ENCODE measurements at regions not wholly inside any gene's neighbourhood (a gene's known extent, or its start where the extent isn't known, plus 50 kb on each side); places are given as distances from the start of the nearest gene placed in this dataset.
"Not testable (repeated sequence)": the region's sequence is repeated elsewhere in the genome, so short reads cannot be mapped to it uniquely, and the experiment has no call there.

DNA sequence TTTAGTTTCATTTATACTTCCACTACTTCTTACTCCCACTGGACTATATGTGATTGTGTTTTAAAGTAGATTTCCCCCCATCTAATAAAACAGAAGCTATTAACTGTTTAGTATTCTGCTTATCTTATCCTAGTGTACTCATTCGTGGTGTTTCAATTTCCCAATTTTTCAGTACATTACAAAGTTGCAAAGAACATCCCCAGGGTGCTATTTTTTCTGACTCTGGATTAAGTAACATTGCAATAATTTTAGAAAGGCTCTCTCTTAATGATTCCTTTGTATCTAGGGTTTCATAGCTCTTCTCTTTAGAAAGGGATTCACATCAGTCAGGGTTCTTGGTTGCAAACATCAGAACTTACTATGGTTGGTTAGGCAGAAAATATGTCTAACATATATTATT, 317.9 kb upstream of the DIPK2B start:
- no peak for DNase-seq

DNA sequence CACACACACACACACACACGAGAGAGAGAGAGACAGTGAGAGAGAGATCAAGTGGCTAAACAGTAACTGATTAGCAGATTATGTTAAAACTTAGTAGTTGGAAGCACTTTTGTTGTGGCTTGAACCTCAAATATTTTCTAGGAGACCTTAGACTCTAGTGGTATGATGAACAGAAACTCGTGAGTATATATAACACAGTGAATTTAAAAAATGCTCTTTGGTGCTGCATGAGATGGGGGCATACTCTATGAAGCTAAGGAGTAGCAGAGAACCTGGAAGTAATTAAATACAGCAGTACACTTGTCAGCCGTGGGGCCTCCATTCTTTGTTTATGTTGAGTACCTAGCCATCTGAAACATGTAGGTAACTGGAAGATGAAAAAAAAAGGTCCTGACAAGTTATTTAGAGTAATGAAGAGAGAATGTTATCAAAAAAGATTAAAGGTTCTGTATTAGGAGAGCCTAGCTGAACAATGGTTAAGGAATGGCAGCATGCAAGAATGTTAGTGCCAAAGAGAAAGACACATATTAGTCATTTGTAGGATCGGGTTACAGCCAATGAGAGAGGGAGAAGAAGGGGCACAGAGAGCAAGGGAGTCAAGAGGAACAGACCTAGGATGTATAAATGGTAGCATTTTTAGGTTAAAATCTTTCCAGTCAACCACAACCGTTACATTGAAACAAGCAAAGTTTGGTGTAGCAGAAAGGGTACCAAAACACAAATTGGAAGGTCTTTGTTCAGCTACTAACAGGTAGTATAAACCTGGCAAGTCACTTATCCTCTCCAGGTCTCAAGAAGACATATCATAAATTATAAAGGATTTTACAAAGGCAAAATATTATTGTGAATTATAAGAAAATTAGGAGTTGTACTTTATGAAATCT, 316.7 kb upstream of the DIPK2B start:
- DNase-seq = peak; percentile 23

DNA sequence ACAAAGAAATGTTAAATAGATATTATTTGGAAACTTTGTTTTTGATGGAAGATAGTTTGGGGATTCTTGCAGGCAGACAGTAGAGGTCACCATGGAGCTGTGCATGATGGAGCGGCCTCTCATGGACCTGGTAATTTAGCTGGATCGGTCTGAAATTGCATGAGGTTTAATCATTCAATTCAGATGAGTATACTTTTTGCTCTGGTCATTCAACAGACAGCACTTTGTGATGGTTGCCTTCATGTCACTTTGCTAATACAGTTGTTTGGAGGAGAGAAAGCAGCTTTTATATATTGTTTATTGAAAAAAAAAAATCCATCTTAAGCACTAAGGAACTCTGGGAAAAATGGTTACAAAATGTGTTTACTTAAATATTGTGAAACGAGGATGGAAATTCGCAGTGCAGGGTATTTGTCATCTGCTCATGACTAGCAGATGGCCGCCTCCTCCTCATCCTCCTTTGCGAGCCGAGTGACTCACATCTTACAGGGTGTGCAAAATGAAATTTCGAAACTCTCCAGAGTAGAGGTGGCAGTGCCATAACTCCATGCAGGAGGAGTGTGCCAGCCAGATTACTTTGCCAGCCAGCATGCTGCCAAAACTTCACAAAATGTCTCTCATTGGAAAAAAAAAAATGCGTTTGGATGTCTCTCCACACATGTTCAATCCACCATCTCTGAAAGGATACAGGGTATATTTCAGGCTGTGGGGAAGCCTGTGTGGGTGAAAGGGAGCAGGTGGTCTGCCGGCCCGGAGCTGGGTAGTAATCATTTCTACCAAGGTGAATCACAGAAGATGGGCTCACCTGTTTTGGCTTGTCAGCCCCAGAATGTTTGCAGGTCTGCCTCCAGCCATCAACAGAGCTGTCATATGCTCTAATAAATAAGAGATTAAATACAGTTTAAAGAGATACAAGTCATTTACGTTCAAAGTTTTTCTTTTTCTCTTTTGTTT, 314.9 kb upstream of the DIPK2B start:
- DNase-seq = peak; percentile 33

DNA sequence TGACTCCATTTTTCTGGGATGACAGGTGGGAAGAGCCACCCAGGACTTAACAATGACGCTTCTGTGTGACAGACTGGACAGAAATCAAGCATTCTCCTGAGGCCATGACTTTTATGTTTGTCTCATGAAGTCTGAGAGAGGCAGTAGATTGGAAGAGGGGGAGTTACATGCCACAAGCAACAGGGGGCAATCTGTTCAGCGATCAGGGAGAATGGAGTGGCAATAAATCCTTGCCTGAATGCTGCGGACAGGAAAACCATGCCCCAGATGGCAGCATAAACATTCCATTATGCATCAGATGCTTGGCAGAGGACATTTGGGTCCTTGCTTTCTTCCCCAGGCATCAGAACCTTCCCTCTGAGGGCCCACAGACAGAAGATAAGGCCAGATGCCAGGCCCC, 312.4 kb upstream of the DIPK2B start:
- no peak for DNase-seq

DNA sequence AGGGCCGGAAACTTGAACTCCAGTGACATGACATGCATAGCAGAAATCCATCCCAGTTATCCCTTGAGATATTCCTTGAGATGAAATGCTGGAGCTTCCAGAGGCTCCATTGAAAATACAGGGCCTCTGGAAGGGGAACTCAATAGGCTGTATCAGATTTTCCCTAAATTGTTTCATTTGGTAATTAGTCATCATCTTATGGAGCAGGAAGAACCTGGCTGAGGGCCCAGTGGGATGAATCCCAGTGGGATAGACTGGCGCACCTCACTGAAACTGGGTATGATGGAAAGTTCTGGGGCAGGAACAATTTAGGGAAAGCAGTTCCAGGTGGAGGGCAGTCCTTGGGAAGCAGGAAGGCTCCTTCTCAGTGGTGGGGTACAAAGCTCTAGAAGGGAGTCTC, 307.8 kb upstream of the DIPK2B start:
- no peak for DNase-seq

DNA sequence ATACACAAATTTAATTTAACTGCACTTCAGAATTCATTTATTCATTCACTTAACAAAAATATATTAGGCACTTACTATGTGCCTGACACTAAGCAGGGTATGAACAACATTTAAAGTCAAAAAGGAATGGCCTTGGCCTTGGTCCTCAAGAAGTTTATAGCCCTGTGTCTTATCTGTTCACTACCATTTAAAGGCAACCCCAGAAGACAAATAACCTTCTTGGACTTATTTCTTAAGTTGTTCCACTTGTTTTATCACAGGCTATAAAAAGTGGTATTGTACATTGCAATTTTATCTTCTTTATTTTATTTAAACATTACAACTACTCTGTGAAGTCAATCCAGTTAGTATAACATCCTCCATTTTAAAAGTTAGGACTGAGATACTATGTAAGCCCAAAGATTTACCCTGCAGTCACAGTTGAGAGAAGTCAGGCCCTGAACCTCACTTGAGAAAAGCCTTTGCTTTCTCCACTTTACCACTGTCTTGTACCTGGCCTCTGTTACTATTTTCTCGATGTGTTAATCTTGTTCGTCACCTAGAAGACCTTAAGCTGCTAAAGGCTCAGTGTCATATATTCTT, 305.6 kb upstream of the DIPK2B start:
- DNase-seq = no peak

DNA sequence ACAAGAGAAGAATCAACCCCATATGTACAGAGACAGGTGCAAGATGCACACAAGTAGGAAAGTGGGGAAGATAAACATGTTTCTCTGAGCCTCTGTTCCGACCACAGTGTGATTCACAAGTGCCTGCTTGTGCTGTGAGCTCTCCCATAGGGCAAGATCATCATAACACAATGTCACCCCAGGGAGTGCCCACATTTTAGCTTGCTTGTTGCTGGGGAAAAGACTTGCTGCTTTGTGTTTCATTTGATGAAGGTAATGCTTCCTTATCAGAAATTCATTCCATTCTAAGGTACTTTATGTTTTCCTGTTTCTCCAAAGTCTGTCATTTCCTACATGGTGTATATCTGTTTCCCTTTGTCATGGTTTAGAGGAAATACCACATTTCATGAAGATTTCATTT, 304.5 kb upstream of the DIPK2B start:
- no peak for DNase-seq

DNA sequence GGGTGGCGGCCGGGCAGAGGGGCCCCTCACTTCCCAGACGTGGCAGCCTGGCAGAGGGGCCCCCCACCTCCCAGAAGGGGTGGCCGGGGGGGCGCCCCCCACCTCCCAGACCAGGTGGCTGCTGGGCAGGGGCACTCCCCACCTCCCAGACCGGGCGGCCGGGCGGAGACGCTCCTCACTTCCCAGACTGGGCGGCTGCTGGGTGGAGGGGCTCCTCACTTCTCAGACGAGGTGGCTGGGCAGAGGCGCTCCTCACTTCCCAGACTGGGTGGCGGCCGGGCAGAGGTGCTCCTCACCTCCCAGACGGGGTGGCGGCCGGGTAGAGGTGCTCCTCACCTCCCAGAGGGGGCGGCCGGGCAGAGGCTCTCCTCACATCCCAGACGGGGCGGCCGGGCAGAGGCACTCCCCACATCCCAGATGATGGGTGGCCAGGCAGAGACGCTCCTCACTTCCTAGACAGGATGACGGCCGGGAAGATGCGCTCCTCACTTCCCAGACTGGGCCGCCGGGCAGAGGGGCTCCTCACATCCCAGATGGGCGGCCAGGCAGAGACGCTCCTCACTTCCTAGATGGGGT, 303.2 kb upstream of the DIPK2B start:
- not testable (repeated sequence) for DNase-seq

DNA sequence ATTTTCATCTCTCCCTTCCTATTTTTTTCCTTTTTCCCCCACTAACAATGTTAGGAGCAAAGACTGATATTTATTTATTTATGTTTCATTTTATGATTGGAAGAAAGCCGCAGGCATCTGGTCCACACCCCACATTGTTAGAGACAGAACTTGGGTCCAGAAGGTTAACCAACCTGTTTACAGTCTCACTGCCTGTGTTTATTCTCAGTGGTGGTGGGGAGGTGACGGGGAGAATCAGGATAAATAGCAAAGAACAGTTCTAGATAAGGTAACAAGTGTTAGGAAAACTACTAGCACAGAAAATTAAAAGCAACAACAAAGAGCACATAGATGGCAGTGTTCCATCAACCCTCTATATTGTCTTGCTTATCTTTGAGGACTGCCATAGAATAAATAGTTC, 301.7 kb upstream of the DIPK2B start:
- DNase-seq = no peak

DNA sequence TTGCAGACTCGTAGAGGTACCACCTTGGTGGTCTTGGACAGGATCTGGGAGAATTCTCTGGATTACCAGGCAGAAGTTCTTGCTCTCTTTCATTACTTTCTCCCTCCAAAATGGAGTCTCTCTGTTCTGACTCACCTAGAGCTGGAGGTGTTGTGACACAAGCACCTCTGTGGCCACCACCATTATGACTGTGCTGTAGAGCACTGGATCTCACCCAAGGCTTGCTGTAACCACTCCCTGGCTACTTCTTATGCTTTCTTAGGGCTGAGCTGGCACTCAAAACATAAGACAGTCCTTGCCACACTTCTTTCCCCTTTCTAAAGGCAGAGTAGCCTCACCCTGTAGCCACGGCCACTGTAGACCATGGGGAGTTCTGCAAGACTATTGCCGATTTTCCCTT, 296.6 kb upstream of the DIPK2B start:
- DNase-seq = no peak

DNA sequence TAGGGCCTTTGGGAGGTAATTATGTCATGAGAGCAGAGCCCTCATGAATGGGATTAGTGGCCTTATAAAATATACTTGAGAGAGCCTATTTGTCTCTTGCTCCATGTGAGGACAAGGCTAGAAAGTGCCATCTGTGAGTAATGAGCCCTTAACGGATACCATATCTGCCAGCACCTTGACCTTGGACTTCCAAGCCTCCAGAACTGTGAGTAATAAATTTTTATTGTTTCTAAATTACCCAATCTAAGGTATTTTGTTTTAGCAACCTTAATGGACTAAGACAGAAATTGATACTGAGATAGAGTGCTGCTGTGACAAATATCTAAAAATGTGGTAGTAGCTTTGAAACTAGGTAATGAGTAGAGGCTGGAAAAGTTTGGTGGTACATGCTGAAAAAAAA, 285.0 kb upstream of the DIPK2B start:
- no peak for DNase-seq

DNA sequence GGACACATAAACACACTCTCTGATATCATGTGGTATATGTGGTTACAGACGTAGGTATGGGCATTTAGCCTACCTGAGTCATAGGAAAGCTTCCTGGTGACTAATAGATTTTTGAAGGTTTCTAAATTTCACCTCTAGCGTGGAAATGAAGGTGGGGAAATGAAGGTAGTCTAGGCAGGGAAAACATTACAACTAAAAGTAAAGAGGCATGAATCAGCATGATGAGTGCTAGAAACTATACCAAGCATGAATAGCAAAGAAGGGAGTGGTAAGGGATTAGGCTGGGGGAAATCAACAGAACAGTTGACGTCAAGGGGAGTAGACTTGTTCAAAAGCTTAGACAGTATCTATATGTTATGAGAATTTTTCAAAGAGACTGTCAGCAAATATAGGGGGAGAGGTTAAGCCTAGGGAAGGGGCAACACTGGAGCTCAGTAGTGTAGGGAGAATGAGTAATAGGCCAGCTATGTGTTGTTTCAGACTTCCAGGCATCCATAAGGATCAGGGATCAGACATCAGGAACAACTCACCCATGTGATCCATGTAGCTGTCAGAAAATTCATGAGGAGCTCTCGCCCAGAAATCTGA, 279.3 kb upstream of the DIPK2B start:
- DNase-seq = no peak

DNA sequence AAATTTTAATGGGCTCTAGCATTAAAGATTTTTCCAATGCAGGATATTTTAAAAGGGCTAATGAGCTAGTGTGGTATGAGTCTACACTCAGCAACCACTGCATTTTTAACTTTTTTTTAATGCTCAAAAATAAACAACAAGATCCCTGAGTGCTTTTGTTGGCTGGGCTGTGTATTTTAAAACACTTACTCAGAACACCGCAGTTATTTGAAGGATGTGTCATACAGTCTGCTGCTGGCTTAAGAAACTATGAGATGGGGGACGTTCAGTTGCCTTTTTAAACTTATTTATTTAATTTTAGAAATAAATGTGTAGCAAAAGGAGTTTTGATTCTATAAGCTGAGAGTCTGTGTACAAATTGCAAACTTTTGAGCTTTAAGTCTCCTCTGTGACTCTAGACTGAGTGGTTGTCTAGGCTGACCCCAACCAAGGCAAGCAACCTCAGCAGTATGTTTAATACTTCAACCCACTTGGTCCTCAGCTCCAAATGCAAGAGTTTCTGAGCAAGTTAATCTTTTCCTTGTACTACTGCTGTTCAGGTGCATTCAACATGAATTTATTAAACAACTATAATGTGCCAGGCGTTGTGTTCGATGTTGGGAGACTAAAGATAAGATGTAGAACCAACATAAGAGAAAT, 278.6 kb upstream of the DIPK2B start:
- no peak for DNase-seq

DNA sequence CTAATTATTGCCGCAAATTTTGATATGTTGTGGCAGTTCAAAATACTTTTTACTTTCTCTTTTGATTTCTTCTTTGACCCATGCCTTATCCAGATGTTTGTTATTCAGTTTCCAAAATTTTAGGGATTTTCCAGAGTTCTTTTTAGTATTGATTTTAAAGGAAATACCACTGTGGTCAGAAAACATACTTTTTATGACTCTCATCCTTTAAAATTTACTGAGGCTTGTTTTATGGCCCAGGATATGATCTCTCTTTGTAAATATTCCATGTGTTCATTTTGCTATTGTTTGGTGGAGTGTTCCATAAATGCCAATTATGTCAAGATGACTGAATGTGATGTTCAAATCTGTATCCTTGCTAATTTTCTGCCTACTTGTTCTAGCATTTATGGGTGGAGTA, 272.3 kb upstream of the DIPK2B start:
- DNase-seq = no peak

DNA sequence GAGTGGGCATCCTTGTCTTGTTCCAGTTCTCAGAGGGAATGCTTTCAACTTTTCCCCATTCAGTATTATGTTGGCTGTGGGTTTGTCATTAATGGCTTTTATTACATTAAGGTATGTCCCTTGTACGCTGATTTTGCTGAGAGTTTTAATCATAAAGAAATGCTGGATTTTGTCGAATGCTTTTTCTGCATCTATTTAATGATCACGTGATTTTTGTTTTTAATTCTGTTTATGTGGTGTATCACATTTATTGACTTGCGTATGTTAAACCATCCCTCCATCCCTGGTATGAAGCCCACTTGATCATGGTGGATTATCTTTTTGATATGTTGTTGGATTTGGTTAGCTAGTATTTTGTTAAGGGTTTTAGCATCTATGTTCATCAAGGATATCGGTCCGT, 266.9 kb upstream of the DIPK2B start:
- not testable (repeated sequence) for DNase-seq

DNA sequence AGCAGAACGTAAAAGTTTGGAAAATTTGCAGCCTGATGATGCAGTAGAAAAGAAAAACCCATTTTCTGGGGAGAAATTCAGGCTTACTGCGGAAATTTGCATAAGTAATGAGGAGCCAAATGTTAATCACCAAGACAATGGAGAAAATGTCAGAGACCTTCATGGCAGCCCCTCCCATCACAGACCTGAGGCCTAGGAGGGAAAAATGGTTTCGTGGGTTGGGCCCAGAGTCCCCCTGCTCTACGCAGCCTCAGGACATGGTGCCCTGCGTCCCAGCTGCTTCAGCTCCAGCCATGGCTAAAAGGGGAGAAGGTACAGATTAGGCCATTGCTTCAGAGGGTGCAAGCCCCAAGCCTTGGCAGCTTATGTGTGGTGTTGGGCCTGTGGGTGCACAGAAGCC, 255.1 kb upstream of the DIPK2B start:
- DNase-seq = not testable (repeated sequence)

DNA sequence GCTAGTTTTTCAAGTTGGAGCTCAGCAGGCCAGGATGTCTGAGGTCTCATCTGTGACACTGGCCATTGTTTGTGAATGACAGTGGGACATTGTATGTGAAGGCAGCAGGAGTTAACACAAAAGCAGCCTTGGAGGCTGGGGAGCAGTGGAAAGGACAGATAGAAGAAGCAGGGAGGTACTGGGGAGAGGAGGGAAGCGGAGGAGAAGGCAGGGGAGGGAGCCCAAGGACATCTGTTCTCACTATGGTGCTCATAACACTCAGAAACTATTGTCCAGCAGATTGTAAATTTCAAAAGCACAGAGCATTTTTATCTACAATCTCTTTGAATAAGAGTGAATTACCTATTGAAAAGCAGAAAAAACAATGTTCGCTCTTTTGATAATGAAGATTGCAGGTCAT, 253.6 kb upstream of the DIPK2B start:
- DNase-seq = no peak

DNA sequence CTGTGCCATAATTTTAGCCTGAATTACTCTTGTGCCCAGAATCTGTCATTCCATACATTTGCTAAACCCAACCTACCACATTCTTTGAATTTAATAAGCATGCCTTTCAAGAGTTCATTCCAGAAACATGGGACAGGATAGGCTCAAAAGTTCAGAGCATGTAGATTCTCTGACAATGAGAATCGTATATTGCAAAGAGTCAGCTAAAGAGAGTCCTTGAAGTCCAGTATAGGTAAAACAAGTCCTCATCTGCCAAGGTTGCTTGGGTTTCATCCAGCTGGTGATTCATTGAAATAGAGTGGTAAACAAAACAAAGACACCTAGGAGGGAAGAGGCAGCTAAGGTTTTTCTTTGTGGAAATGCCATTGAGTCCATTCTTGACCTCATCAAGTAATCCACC, 249.3 kb upstream of the DIPK2B start:
- no peak for DNase-seq

DNA sequence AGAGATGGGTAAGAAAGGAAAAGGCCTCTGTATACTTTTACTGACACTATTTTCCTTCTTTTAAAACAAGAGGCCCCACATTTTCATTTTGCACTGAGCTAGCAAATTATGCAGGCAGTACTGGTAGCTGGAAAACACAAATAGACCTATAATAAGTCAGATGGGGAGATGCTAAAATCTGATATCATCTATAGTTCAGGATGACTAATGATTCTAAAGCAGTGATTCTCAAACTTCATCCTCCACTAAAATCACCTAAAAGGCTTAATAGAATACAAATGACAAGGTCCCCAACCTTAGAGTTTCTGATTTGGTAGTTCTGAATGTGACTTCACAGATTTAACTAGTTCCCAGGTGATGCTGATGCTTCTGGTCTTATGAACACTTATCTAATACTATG, 247.3 kb upstream of the DIPK2B start:
- DNase-seq = no peak

DNA sequence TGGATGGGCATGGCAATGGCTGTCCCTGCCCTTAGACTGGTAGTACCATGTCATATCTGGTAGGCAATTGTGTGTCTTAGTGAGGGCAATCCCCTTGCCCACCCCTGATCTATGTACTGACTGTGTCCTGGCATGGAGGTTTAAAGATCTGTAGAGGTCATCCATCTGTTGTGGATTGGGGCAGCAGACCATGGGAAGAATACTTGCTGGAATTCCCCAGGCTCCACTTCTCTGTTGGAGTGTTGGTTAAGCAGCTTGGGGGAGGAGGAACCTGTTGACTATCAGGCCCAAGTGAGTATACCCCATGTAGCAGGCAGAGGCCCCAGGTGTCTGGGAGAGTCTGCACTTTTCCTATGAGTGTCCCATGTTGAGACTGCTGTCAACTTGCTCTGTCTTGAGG, 246.7 kb upstream of the DIPK2B start:
- DNase-seq = no peak

DNA sequence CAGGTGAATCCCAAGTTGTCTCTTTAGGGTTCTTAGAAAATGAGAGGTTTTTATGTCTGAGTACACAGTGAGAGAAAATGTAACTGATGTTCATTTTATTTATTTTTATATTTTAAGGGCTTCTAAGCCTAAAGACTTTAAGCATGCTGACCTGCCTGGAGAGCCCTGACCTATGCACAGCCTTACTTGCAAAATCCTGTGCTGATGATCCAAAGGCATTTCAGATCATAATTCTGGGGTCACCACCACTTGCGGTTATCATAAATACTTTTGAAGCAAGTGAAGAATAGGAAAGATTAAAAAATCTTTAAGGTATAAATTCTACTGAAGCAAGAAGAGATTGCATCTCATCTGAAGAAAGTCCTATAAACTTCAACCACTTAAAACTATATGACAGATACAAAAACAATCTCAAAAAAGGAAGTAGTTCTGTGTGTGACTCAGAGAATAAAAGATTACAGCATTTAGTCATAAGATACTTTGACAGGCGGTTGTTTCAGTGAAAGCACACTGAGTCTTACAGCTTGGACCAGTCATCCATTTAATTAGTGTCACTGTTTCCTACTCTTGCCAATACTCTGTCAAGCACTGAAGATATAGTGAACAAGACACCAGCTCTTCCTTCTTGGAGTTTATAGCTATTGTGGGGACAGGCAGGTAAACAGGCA, 245.2 kb upstream of the DIPK2B start:
- no peak for DNase-seq

DNA sequence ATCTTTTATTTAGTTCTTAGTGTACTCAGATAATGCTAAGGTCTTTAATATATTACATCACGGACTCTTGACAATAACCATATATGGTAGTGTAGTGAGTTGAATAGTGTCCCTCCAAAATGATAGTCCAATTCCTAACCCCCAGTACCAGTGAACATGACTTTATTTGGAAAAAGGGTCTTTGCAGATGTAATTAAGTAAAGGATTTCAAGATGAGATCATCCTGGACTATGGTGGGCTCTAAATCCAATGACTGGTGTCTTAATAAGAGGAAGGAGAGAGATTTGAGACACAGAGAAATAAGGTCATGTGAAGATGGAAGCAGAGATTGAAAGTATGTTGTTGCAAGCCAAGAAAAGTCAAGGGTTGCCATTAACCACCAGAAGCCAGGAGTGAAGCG, 236.5 kb upstream of the DIPK2B start:
- DNase-seq = no peak

All from NCI-H510A treated with DMSO at 0.1 percent for 48 hours (cell line).